PC-3 (cell line): ENCODE measurements at regions not wholly inside any gene's neighbourhood (a gene's known extent, or its start where the extent isn't known, plus 50 kb on each side); places are given as distances from the start of the nearest gene placed in this dataset.

Experiments used
- ATAC-seq: fragments of 200-7000 bp; cut with Tn5 transposase; 2 replicates; pipeline ENCODE4 v1.9.1; 2020; ENCODE audit warnings: mild to moderate bottlenecking, moderate library complexity
- BruUV-seq: library from RNA; stranded (reverse); fragments of 400-500 nt; replicated peaks from 2 replicates; lab custom pipeline; 2021; lab: Mats Ljungman, UMichigan
- CTCF ChIA-PET: fragments of 300-600 bp; sonication (Branson Sonifier 250); formaldehyde crosslinking; loops from one replicate; lab custom pipeline; 2022; ENCODE audit warnings: antibody characterized with exemption; lab: Charles Lee
- POLR2A ChIA-PET: fragments of 300-600 bp; sonication (Branson Sonifier 250); formaldehyde crosslinking; loops from one replicate; lab custom pipeline; 2022; ENCODE audit warnings: antibody characterized with exemption; ENCODE audit not compliant: unreplicated experiment; lab: Charles Lee
- DNase-seq: peaks from one replicate; pipeline ENCODE4 v3.0.0-alpha.2; 2015
- H2AFZ ChIP-seq: fragments of 300-600 bp; sonication (generic); 2 replicates; pipeline ENCODE4 v1.6.0; 2016; ENCODE audit warnings: antibody characterized with exemption, low read length
- H3F3A ChIP-seq: fragments of 300-600 bp; sonication (generic); one replicate; pipeline ENCODE4 v1.6.0; 2017; ENCODE audit warnings: antibody characterized with exemption, low read length, control low read depth, mild to moderate bottlenecking; ENCODE audit not compliant: unreplicated experiment
- H3K27ac ChIP-seq: fragments of 300-600 bp; sonication (generic); 2 replicates; pipeline ENCODE4 v1.5.1; 2016; ENCODE audit warnings: mild to moderate bottlenecking, low read length
- H3K27me3 ChIP-seq: fragments of 300-600 bp; sonication (generic); 2 replicates; pipeline ENCODE4 v1.6.1; 2016; ENCODE audit warnings: low read length, mixed read lengths
- H3K36me3 ChIP-seq: fragments of 300-600 bp; sonication (generic); 2 replicates; pipeline ENCODE4 v1.6.1; 2016; ENCODE audit warnings: low read depth, mixed run types, low read length, mixed read lengths
- H3K4me1 ChIP-seq: fragments of 300-600 bp; sonication (generic); 2 replicates; pipeline ENCODE4 v1.5.1; 2016; ENCODE audit warnings: low read length; ENCODE audit not compliant: insufficient read depth
- H3K4me2 ChIP-seq: fragments of 300-600 bp; sonication (generic); 2 replicates; pipeline ENCODE4 v1.6.0; 2016; ENCODE audit warnings: low read length
- H3K4me3 ChIP-seq: fragments of 300-600 bp; sonication (generic); 2 replicates; pipeline ENCODE4 v1.5.1; 2016; ENCODE audit warnings: mild to moderate bottlenecking, low read length, mixed read lengths
- H3K79me2 ChIP-seq: fragments of 300-600 bp; sonication (generic); 2 replicates; pipeline ENCODE4 v1.6.1; 2017; ENCODE audit warnings: low read length, mixed read lengths
- H3K9ac ChIP-seq: fragments of 300-600 bp; sonication (generic); 2 replicates; pipeline ENCODE4 v1.6.0; 2016; ENCODE audit warnings: mild to moderate bottlenecking, low read length
- H3K9me2 ChIP-seq: fragments of 300-600 bp; sonication (generic); replicated peaks from 2 replicates; pipeline ENCODE4 v1.6.1; 2016; ENCODE audit warnings: mixed run types, low read length, mixed read lengths
- H3K9me3 ChIP-seq: fragments of 300-600 bp; sonication (generic); 2 replicates; pipeline ENCODE4 v1.6.1; 2016; ENCODE audit warnings: low read length, mixed read lengths
- H4K20me1 ChIP-seq: fragments of 300-600 bp; sonication (generic); 2 replicates; pipeline ENCODE4 v1.6.1; 2016; ENCODE audit warnings: low read length, mixed read lengths
- CTCF ChIP-seq: fragments of 300-600 bp; sonication (generic); conservative IDR thresholded peaks from 2 replicates; pipeline ENCODE4 v1.5.1; 2017; ENCODE audit warnings: antibody characterized with exemption, low read depth, mild to moderate bottlenecking, low read length
- EZH2 ChIP-seq: fragments of 300-600 bp; sonication (generic); IDR thresholded peaks from one replicate; pipeline ENCODE4 v1.6.1; 2017; ENCODE audit warnings: antibody characterized with exemption, mild to moderate bottlenecking, low read length; ENCODE audit not compliant: unreplicated experiment
- EZH2phosphoT487 ChIP-seq: fragments of 300-600 bp; sonication (generic); IDR thresholded peaks from 2 replicates; pipeline ENCODE4 v1.6.1; 2018; ENCODE audit warnings: mild to moderate bottlenecking, antibody characterized with exemption, low read length, borderline replicate concordance
- intact Hi-C: fragments of 100-400 bp; cut with micrococcal nuclease; formaldehyde crosslinking; loops from 2 replicates; pipeline ENCODE4 v1.9.0; 2023

- Histone ChIP-seq H3K9ac (no peak overlapping the region), H3K36me3 (no peaks in the 10 kb centered on the region), H4K20me1 (no peaks in the 10 kb centered on the region), H3K4me3 (no peak overlapping the region), H3K4me2 (no peak overlapping the region), H3K79me2 (no peaks in the 10 kb centered on the region), H3K27ac (no peak overlapping the region), H3K9me2 (no peaks in the 10 kb centered on the region), H3K9me3 (no peaks in the 10 kb centered on the region), H2AFZ (no peak overlapping the region), H3K4me1 (peaks cover 10% of the 10 kb centered on the region), H3F3A (no peaks in the 10 kb centered on the region), H3K27me3 (no peaks in the 10 kb centered on the region)
- CTCF ChIA-PET, result no interaction called here
- intact Hi-C loops, result loop anchor here (2.0 to 10.0 kb wide), 3 partner anchors 118 to 490 kb away; no protein-coding TSS in a partner anchor
- no peak for TF ChIP-seq CTCF
- no peak for TF ChIP-seq EZH2phosphoT487
- no peak for TF ChIP-seq EZH2
- no peak for DNase-seq
- no TSS peak for BruUV-seq
- ATAC-seq, result no peak
- POLR2A ChIA-PET, result no interaction called here
Observed at GRCh38 chr7:115356999-115357702, 435.3 kb downstream of the MDFIC start.

- no peaks in the 10 kb centered on the region for H3K79me2 ChIP-seq
- no peak for TF ChIP-seq EZH2phosphoT487
- TF ChIP-seq CTCF, result peak; percentile 46
- BruUV-seq, result no TSS peak
- H3F3A ChIP-seq, result no peaks in the 10 kb centered on the region
- ChIA-PET CTCF (no interaction called here), POLR2A (no interaction called here)
- no peak overlapping the region for H3K4me3 ChIP-seq
- H3K4me2 ChIP-seq, result no peak overlapping the region
- H3K9me3 ChIP-seq, result no peaks in the 10 kb centered on the region
- no peaks in the 10 kb centered on the region for H3K36me3 ChIP-seq
- no peaks in the 10 kb centered on the region for H3K27me3 ChIP-seq
- intact Hi-C loops, result loop anchor here (2.0 to 10.0 kb wide), 3 partner anchors 119 to 489 kb away; no protein-coding TSS in a partner anchor
- H4K20me1 ChIP-seq, result no peaks in the 10 kb centered on the region
- no peak overlapping the region for H3K9ac ChIP-seq
- H3K9me2 ChIP-seq, result no peaks in the 10 kb centered on the region
- no peak overlapping the region for H2AFZ ChIP-seq
- peaks cover 15% of the 10 kb centered on the region for H3K4me1 ChIP-seq
- ATAC-seq (0 out of 2 replicates have a peak, but pooled peaks have one; percentile 28), DNase-seq (peak; percentile 48)
- no peak overlapping the region for H3K27ac ChIP-seq
Observed at GRCh38 chr7:115356139-115356746, 434.3 kb downstream of the MDFIC start.

- ChIA-PET POLR2A (no interaction called here), CTCF (no interaction called here)
- peak overlapping the region; percentile 43; the same call in 1 of the 2 replicates for H2AFZ ChIP-seq
- H3F3A ChIP-seq, result no peaks in the 10 kb centered on the region
- no peak overlapping the region for H3K9ac ChIP-seq
- H3K27ac ChIP-seq, result no peak overlapping the region
- no peaks in the 10 kb centered on the region for H4K20me1 ChIP-seq
- BruUV-seq, result no TSS peak
- no peaks in the 10 kb centered on the region for H3K27me3 ChIP-seq
- no peaks in the 10 kb centered on the region for H3K36me3 ChIP-seq
- no peaks in the 10 kb centered on the region for H3K79me2 ChIP-seq
- intact Hi-C loops, result loop anchor here (5.0 to 10.0 kb wide), 3 partner anchors 120 to 488 kb away; no protein-coding TSS in a partner anchor
- H3K4me3 ChIP-seq, result no peak overlapping the region
- TF ChIP-seq CTCF (no peak), EZH2phosphoT487 (no peak), EZH2 (no peak)
- H3K9me3 ChIP-seq, result no peaks in the 10 kb centered on the region
- DNase-seq (no peak), ATAC-seq (no peak)
- H3K9me2 ChIP-seq, result no peaks in the 10 kb centered on the region
- peaks cover 23% of the 10 kb centered on the region for H3K4me1 ChIP-seq
- H3K4me2 ChIP-seq, result no peak overlapping the region
Observed at GRCh38 chr7:115354925-115355324, 433.0 kb downstream of the MDFIC start.
